Ovary (tissue), 3 donors: ENCODE measurements at regions not wholly inside any gene's neighbourhood (a gene's known extent, or its start where the extent isn't known, plus 50 kb on each side); places are given as distances from the start of the nearest gene placed in this dataset.

ENCODE experiments used
- CTCF ChIP-seq, 3 donors: fragments of 450-650 bp in 2 of 3; fragments of 200-600 bp in 1 of 3; IDR thresholded peaks; one replicate each; pipeline versions ENCODE4 v1.5.1 to v1.8.0; 2016 to 2022; ENCODE audit warnings: antibody characterized with exemption in 3 of 3, mild to moderate bottlenecking in 1 of 3
- EP300 ChIP-seq: sonication (generic); formaldehyde crosslinking; IDR thresholded peaks from one replicate; pipeline ENCODE4 v1.6.1; 2017; ENCODE audit warnings: antibody characterized with exemption
- POLR2A ChIP-seq: fragments of 450-650 bp; IDR thresholded peaks from one replicate; pipeline ENCODE4 v1.6.1; 2017; ENCODE audit warnings: antibody characterized with exemption, mild to moderate bottlenecking, moderate library complexity
- donor health status: DM: no; HTN: no; CAD: no.

DNA sequence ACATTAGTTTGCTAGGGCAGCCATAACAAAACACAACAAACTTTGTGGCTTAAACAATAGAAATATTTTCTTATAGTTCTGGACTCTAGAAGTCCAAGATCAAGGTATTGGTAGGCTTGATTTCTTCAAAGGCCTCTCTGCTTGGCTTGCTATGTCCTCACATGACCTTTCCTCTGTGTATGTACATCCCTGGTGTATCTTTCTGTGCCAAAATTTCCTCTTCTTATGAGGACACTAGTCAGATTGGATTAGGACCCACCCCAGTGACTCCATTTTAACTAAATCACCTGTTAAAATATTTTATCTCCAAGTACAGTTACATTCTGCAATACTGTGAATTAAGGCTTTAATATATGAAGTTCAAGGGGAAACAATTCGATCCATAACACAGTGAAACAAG, 168.9 kb upstream of the CCNH start:
- TF ChIP-seq CTCF (IDR thresholded peaks at IDR 0.05) (no peak), POLR2A (no peak), EP300 (no peak)
